GM06990 (cell line): ENCODE measurements at regions not wholly inside any gene's neighbourhood (a gene's known extent, or its start where the extent isn't known, plus 50 kb on each side); places are given as distances from the start of the nearest gene placed in this dataset.

Source experiments
- DNase-seq: peaks from one replicate; pipeline ENCODE4 v3.0.0-alpha.2; 2011; ENCODE audit not compliant: insufficient read length; ENCODE audit errors: extremely low read depth
- H3K27me3 ChIP-seq: replicated peaks from 2 replicates; pipeline ENCODE4 v1.6.0; 2011; ENCODE audit warnings: low read length; ENCODE audit not compliant: control insufficient read depth, insufficient read depth
- H3K36me3 ChIP-seq: 2 replicates; pipeline ENCODE4 v1.5.1; 2011; ENCODE audit warnings: low read length; ENCODE audit not compliant: control insufficient read depth, insufficient read depth
- H3K4me3 ChIP-seq: replicated peaks from 2 replicates; pipeline ENCODE4 v1.5.1; 2011; ENCODE audit warnings: low read depth, mild to moderate bottlenecking, control low read depth, low read length
- TF ChIP-seq, protein P1 (sequence below): IDR thresholded peaks from 2 replicates; pipeline ENCODE4 v1.5.1; 2011; ENCODE audit warnings: low read length, control low read depth, mild to moderate bottlenecking, inconsistent platforms; ENCODE audit not compliant: insufficient read depth, poor library complexity, severe bottlenecking

- Histone ChIP-seq H3K27me3 (no peaks in the 10 kb centered on the region), H3K4me3 (no peak overlapping the region), H3K36me3 (no peaks in the 10 kb centered on the region)
- TF ChIP-seq, protein P1, sequence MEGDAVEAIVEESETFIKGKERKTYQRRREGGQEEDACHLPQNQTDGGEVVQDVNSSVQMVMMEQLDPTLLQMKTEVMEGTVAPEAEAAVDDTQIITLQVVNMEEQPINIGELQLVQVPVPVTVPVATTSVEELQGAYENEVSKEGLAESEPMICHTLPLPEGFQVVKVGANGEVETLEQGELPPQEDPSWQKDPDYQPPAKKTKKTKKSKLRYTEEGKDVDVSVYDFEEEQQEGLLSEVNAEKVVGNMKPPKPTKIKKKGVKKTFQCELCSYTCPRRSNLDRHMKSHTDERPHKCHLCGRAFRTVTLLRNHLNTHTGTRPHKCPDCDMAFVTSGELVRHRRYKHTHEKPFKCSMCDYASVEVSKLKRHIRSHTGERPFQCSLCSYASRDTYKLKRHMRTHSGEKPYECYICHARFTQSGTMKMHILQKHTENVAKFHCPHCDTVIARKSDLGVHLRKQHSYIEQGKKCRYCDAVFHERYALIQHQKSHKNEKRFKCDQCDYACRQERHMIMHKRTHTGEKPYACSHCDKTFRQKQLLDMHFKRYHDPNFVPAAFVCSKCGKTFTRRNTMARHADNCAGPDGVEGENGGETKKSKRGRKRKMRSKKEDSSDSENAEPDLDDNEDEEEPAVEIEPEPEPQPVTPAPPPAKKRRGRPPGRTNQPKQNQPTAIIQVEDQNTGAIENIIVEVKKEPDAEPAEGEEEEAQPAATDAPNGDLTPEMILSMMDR: no peak
- DNase-seq: no peak
Measured at GRCh38 chrX:38930474-38930873, 129.2 kb downstream of the MID1IP1 start.

DNA sequence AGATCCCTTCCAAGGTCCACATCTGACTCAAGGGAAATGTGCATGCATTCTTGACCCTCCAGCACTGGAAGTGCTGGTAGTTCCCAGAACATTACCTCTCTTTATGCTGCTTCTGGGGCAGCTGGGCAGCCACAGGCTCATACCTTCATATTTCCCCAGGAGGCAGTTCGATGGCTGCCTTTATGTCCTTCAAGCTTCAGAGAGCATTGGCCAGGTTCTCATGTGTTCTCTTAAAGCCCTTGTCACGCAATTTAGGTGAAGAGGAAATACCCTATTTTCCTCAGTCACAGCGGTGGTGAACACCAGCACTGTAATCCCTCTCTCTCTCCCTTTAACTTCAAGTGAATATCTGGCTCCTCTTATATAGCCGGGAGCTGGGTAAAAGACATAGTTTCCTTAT, 134.3 kb downstream of the MID1IP1 start:
- Histone ChIP-seq H3K27me3 (no peaks in the 10 kb centered on the region), H3K4me3 (no peak overlapping the region), H3K36me3 (no peaks in the 10 kb centered on the region)
- no peak for DNase-seq
- TF ChIP-seq, protein P1: no peak

GRCh38 chrX:38937400-38937799, 136.1 kb downstream of the MID1IP1 start:
- Histone ChIP-seq H3K4me3 (no peak overlapping the region), H3K36me3 (no peaks in the 10 kb centered on the region), H3K27me3 (no peaks in the 10 kb centered on the region)
- TF ChIP-seq, protein P1: no peak
- no peak for DNase-seq

GRCh38 chrX:38937926-38938325, 136.7 kb downstream of the MID1IP1 start:
- no peaks in the 10 kb centered on the region for H3K27me3 ChIP-seq
- H3K4me3 ChIP-seq: no peak overlapping the region
- TF ChIP-seq, protein P1: no peak
- H3K36me3 ChIP-seq: no peaks in the 10 kb centered on the region
- no peak for DNase-seq

- Histone ChIP-seq H3K36me3 (no peaks in the 10 kb centered on the region), H3K27me3 (no peaks in the 10 kb centered on the region), H3K4me3 (no peak overlapping the region)
- TF ChIP-seq, protein P1: no peak
- DNase-seq: no peak
Measured at GRCh38 chrX:38939067-38939466, 137.8 kb downstream of the MID1IP1 start.

- H3K4me3 ChIP-seq: no peak overlapping the region
- TF ChIP-seq, protein P1: no peak
- DNase-seq: no peak
- H3K27me3 ChIP-seq: no peaks in the 10 kb centered on the region
- H3K36me3 ChIP-seq: no peaks in the 10 kb centered on the region
Measured at GRCh38 chrX:38940547-38940946, 139.3 kb downstream of the MID1IP1 start.
